ENCODE measurements at regions not wholly inside any gene's neighbourhood (a gene's known extent, or its start where the extent isn't known, plus 50 kb on each side); places are given as distances from the start of the nearest gene placed in this dataset.

DNA sequence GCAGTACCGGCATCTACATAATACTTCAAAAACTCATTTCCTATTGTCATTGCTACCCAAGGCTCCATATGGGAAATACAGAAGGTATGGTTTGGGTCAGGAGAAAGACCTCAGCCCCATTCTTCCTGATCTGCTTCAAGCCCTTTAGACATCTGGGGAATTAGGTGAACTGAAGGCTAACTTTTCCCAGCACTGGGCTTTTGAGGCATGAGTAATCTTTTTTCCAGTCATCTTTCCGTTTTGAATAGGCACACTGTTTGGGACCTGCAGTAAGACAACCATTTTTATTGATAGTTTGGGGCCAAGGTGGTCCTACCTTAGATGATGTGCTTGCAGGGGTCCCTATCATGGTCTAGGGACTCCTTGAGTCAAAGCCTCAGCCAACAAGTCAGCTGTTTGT is 198.4 kb downstream of the HAO1 start:
- no peaks in the 10 kb centered on the region for H3K36me3 ChIP-seq
- no peak overlapping the region for H3K4me3 ChIP-seq
- intact Hi-C loops (cut with DNase I): no loop called here
- TF ChIP-seq POLR2A (IDR thresholded peaks at IDR 0.05) (no peak), POLR2AphosphoS5 (IDR thresholded peaks at IDR 0.05) (no peak), EP300 (IDR thresholded peaks at IDR 0.05) (no peak)
- TF ChIP-seq, protein P1, sequence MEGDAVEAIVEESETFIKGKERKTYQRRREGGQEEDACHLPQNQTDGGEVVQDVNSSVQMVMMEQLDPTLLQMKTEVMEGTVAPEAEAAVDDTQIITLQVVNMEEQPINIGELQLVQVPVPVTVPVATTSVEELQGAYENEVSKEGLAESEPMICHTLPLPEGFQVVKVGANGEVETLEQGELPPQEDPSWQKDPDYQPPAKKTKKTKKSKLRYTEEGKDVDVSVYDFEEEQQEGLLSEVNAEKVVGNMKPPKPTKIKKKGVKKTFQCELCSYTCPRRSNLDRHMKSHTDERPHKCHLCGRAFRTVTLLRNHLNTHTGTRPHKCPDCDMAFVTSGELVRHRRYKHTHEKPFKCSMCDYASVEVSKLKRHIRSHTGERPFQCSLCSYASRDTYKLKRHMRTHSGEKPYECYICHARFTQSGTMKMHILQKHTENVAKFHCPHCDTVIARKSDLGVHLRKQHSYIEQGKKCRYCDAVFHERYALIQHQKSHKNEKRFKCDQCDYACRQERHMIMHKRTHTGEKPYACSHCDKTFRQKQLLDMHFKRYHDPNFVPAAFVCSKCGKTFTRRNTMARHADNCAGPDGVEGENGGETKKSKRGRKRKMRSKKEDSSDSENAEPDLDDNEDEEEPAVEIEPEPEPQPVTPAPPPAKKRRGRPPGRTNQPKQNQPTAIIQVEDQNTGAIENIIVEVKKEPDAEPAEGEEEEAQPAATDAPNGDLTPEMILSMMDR (IDR thresholded peaks at IDR 0.05): no peak
- H3K27ac ChIP-seq: no peak overlapping the region
- no peaks in the 10 kb centered on the region for H3K4me1 ChIP-seq
- H3K27me3 ChIP-seq: no peaks in the 10 kb centered on the region
- 80 to 82% methylated on average over 2 of the region's 2 CpGs for WGBS, 2 donors
- DNase-seq: no peak
- H3K9me3 ChIP-seq: no peaks in the 10 kb centered on the region

DNA sequence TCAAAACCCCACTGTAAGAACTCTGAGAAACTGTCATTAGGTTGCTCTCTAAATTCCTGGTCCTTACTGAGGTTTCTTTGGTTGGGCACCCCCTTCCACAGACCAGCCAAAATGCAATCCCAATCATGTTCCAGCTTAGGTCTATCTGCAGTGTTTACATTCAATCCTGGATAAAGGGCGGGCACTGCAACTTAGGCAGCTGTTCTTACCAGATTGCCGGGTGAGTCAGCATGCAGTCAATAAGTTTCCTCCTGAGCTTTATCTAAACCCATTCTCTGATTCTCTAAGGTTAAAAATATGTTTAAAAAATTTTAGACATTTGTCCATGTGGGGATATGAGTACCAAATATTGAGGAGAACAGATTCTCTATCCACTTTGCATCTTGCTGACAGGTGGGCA is 197.8 kb downstream of the HAO1 start:
- no peak for DNase-seq
- intact Hi-C loops (cut with DNase I): no loop called here

DNA sequence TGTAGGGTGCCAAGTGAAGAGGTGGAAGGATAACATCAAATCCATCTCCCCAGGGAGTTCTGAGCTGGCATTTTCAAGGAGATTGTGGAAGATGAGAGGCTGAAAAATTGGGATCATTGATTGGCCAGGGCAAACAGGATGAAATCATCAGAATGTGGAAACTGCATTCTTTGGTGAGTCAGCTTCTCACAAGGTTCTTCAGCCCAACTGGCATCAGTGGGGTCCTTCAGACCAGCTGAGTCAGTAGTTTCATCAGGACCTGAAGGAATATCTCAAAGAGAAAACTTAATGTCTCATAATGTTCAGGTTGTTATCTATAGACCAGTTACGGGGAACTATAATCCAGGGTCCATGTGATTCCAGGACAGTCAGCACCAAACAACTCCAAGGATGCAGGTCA is 195.8 kb downstream of the HAO1 start:
- Histone ChIP-seq H3K36me3 (no peaks in the 10 kb centered on the region), H3K27me3 (no peaks in the 10 kb centered on the region), H3K9me3 (no peaks in the 10 kb centered on the region), H3K4me1 (no peaks in the 10 kb centered on the region), H3K4me3 (no peak overlapping the region), H3K27ac (no peak overlapping the region)
- 89 to 92% methylated on average over 1 of the region's 1 CpG for WGBS, 2 donors
- no peak for DNase-seq
- intact Hi-C loops (cut with DNase I): no loop called here
- TF ChIP-seq POLR2AphosphoS5 (IDR thresholded peaks at IDR 0.05) (no peak), POLR2A (IDR thresholded peaks at IDR 0.05) (no peak), EP300 (IDR thresholded peaks at IDR 0.05) (no peak)
- TF ChIP-seq, protein P1 (IDR thresholded peaks at IDR 0.05): no peak

More for the DNA sequence above, 197.8 kb downstream of the HAO1 start:
- Histone ChIP-seq H3K27me3 (no peaks in the 10 kb centered on the region), H3K27ac (no peak overlapping the region), H3K4me1 (no peaks in the 10 kb centered on the region), H3K36me3 (no peaks in the 10 kb centered on the region), H3K9me3 (no peaks in the 10 kb centered on the region), H3K4me3 (no peak overlapping the region)
- 30 to 76% methylated on average over 2 of the region's 2 CpGs for WGBS, 2 donors
- TF ChIP-seq, protein P1 (IDR thresholded peaks at IDR 0.05): no peak
- TF ChIP-seq POLR2A (IDR thresholded peaks at IDR 0.05) (no peak), POLR2AphosphoS5 (IDR thresholded peaks at IDR 0.05) (no peak), EP300 (IDR thresholded peaks at IDR 0.05) (no peak)

DNA sequence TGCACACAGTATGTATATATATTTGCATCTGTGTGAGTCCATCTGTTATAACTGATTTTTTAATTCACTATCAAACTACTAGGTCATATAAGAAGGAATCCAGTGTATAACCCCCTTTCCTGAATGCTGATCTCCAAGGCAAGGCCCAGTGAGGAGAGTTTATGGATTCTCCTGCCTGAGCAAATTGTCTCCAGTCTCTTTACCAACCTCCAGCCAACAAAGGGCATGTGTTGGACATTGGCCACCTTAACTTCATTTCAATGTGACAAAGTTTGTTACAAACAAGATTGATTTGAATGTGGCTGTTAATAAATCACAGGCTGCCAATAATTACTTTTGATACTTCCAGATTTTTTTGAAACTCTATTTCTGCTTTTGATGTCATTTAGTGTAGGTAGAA is 191.6 kb downstream of the HAO1 start:
- Histone ChIP-seq H3K4me1 (no peaks in the 10 kb centered on the region), H3K27me3 (no peaks in the 10 kb centered on the region), H3K9me3 (no peaks in the 10 kb centered on the region), H3K27ac (no peak overlapping the region), H3K36me3 (no peaks in the 10 kb centered on the region), H3K4me3 (no peak overlapping the region)
- DNase-seq: no peak
- intact Hi-C loops (cut with DNase I): no loop called here
- TF ChIP-seq, protein P1 (IDR thresholded peaks at IDR 0.05): no peak
- TF ChIP-seq POLR2AphosphoS5 (IDR thresholded peaks at IDR 0.05): no peak
- TF ChIP-seq EP300 (IDR thresholded peaks at IDR 0.05): no peak
- no peak for TF ChIP-seq POLR2A (IDR thresholded peaks at IDR 0.05)

DNA sequence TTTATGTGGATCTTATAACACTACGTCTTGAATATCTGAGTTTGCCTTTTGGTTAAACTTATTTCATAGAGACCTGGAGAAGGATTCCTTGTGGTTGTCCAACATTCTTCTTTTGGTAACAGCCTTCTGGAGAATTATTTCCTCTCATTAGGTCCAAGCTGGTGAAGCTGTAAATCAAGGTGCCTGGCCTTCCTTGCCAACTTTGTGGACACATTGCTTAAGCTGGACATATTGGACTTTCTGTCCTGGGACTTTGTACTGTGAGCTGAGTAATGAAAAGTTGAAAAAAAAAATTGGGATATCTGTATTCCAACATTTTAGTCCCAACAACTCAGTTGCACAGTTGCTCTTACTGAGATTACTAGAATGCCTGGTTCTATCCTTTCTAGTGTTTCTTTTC is 186.2 kb downstream of the HAO1 start:
- TF ChIP-seq POLR2A (IDR thresholded peaks at IDR 0.05) (no peak), EP300 (IDR thresholded peaks at IDR 0.05) (no peak)
- TF ChIP-seq, protein P1 (IDR thresholded peaks at IDR 0.05): no peak
- no peaks in the 10 kb centered on the region for H3K4me1 ChIP-seq
- intact Hi-C loops (cut with DNase I): no loop called here
- no peak for DNase-seq
- no peaks in the 10 kb centered on the region for H3K27me3 ChIP-seq
- no peak overlapping the region for H3K4me3 ChIP-seq
- H3K27ac ChIP-seq: no peak overlapping the region
- H3K36me3 ChIP-seq: no peaks in the 10 kb centered on the region
- WGBS, 2 donors: 93 to 94% methylated on average over 1 of the region's 1 CpG
- H3K9me3 ChIP-seq: no peaks in the 10 kb centered on the region

All from sigmoid colon (tissue), 6 donors.